GM18502 (cell line): ENCODE measurements at regions not wholly inside any gene's neighbourhood (a gene's known extent, or its start where the extent isn't known, plus 50 kb on each side); places are given as distances from the start of the nearest gene placed in this dataset.
"Not testable (repeated sequence)": the region's sequence is repeated elsewhere in the genome, so short reads cannot be mapped to it uniquely, and the experiment has no call there.

ENCODE experiments used
- ATAC-seq: cut with Tn5 transposase; IDR thresholded peaks from one replicate; pipeline ENCODE4 v1.9.1; 2021; ENCODE audit warnings: mild to moderate bottlenecking; ENCODE audit not compliant: unreplicated experiment, poor library complexity

DNA sequence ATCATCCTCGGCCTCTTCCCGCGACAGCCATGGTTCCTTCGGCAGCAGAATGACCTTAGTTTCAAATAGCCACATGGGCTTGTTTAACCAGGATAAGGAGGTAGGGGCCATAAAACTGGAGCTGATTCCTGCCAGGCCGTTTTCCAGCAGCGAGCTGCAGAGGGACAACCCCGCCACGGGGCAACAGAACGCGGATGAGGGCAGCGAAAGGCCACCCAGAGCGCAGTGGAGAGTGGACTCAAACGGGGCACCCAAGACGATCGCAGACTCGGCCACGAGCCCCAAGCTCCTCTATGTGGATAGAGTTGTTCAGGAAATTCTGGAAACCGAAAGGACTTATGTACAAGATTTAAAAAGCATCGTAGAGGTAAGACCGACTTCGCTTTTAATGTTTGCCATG, 131.8 kb upstream of the MTHFD1L start:
- ATAC-seq: no peak

DNA sequence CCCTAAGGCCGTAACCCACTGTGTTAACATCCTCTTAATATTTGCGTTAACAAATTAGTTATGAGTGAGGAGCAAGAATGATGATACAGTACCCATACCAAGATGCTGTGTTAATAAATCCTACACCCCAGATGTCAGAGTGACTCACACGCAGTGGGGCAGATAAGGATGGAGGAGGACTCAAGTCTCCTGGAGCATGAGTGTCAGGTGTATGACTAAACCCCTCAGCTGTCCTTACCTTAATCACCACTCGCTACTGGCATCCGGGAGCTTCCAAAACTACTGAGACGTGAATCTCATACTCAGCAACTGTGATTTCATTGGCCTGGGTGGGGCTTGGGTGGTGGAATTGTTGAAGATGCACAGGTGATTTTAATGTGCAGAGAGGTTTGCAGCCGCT, 131.3 kb upstream of the MTHFD1L start:
- ATAC-seq: no peak

DNA sequence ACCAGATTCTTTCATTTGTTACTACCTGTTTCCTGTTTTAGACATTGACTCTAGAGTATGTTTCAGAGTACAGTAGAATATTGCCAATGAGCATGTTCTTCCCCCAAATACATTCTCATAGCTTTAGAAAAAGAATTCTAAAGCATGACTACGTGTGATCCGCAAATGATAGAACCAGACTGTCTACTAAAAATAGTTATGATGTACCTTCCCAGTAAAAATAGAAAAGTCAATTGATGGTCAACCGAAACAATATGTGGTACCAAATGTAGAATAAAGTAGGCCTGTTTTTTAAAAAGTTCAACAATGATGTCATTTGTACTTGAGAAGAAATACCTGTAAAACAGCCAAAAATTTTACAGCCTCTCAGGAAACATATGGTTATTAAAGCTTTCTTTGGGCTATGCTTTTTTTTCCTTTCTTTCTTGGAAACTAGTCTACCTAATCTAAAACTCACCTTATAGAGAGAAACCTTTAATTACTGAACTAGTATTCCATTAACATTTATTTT, 130.1 kb upstream of the MTHFD1L start:
- no peak for ATAC-seq

DNA sequence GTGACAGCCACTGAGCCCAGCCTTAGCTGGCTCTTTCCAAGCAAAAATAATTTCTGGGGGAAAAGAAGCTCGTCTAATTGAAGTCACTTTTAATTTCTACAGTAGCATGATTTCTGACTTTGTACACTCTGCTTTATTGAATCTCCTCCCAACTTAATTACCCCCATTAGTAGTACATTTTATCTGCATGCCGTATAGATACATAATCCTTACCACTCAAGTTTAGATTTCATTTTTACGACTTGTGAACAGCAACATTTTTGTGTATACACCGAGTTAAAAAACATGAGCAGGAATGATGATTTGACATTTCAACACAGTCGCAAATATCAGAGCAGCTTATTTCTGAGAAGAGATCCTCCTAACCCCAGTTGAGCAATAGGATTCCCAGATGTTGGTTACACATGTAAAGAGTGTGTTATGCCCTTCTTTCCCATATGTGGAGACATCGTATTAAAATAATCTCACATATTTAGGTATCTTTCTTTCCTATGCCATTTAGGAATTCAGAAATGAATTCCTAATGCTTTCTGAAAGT, 127.3 kb upstream of the MTHFD1L start:
- no peak for ATAC-seq

DNA sequence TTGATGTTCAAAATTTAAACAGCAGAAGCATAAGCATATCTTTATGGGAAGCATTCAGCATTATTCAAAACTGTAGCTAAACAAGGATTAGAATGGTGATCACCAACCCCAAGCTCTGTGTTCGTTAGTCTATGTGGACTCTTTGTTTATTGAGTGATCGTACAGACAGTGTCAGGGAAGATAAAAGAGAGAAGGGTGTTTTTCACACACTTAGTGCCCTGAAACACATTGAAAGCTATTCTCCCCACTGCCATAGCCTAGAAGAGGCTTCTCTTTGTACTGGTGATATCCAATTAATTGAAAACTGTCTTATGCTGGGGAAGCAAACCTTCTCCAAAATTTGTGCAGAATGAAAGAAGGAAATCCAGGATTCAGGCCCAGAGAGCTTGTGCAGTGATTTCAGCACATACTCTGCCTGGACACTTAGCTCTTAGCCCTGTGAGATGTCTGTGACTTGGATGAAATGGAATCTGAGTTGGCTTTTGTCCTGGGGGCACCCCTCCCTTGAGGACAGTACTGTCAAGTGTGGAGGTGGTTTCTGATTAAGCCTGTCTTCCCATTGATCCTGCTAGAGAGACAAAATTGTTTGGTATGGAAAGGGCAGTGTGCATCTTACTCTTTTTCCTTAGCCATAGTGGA, 125.7 kb upstream of the MTHFD1L start:
- no peak for ATAC-seq

DNA sequence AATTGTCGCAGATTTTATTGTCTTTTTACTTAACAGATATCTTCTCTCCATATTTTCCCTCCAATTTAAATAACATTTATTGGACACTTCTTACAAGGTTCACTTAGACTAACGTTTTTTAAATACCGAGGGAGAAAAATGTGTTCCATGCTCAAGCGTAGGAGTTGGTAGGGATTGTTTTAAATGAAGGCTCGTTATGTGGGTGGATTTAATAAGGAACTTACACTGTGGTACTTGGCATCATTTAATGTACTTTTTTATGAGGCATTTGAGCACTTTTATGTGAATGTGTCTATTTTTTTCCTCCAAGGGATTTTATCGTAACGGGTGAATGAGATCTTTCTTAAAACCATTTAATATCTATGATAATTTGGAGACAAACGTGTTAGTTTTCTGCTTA, 125.0 kb upstream of the MTHFD1L start:
- no peak for ATAC-seq

DNA sequence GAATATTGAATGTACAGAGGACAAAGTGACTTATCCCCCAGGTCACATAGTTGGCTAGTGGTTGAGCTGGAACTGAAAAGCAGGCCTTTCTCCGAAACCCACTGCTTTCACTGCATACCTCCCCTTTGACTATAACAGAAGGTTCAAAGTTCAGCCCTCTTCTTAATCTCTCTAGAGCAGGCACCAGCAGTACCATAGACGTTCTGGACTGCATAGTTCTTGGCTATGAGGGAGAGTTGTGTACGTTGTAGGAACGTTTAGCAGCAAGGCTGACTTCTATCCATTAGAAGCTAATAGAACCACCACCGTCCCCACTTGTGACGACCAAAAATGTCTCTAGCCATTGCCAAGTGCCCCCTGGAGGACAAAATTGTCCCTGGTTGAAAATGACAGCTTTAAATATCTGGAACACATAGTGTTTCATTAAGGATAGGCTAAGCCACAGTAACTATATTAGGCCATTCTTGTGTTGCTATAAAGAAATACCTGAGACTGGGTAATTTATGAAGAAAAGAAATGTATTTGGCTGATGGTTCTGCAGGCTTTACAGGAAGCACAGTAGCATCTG, 123.8 kb upstream of the MTHFD1L start:
- no peak for ATAC-seq

DNA sequence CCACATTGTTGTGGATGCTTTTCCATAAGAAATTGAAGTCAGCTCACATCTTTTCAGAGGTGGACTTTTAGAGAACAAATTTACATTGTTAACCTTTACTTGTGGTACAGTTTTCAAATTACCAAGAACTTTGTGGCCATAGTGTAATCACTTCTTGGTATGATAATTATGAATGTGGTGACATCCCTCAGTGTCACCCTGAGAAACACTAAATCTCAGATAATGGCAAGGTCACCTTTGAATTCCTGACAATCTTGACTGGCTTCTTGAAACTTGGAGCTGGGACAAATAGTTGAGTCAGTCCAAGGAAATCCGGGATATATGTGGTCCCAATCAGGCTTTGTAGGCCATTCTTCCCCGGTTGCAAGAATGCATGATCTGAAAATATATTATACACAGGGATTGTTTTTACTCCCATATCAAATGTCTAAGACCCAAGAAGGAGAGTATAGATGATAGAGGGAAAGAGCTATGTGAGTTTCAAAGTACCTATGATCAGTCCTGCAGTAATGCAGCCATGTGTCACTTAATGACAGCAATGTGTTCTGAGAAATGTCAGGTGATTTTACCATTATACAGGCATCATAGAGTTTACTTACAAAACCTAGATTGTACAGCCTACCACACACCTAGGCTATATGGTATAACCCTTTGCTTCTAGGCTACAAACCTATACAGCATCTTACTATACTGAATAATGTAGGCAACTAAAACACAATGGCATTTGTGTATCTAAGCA, 120.8 kb upstream of the MTHFD1L start:
- ATAC-seq: no peak

DNA sequence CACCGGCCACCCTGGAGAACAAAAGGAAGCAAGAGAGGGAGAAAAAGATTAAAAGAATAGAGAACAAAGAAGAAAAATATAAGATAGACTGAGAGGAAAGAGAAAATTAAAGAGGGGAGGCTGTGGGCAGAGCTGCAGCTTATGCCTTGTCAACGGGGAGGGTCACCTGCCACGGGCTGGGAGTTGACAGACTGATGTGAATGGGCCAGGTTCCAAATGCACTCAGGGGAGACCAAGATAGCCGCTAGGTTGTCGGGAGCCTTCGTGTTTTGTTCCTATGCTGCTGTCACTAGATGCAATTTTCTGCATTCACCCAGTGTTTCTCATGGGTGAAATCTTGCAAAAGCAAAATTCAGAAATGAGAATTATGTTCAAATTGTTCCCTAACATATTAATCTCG, 119.6 kb upstream of the MTHFD1L start:
- no peak for ATAC-seq

DNA sequence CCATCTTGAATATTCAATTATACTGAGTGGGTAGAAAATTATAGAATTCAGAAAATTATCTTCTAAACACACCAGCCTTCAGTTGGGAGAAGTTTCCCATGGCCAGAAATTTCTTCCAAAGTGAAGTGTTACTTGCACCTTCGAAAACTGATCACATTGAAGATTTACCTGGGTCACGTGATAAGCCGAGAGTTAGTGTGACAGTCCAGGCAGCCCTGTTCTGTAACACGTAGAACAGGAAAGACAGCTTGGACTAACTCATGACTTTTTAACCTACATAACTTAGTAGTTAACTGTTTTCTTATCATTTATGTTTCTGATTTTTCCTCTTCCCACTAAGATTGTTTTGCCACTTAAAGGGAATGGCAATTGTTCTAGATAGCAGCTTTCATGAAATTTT, 118.3 kb upstream of the MTHFD1L start:
- no peak for ATAC-seq

DNA sequence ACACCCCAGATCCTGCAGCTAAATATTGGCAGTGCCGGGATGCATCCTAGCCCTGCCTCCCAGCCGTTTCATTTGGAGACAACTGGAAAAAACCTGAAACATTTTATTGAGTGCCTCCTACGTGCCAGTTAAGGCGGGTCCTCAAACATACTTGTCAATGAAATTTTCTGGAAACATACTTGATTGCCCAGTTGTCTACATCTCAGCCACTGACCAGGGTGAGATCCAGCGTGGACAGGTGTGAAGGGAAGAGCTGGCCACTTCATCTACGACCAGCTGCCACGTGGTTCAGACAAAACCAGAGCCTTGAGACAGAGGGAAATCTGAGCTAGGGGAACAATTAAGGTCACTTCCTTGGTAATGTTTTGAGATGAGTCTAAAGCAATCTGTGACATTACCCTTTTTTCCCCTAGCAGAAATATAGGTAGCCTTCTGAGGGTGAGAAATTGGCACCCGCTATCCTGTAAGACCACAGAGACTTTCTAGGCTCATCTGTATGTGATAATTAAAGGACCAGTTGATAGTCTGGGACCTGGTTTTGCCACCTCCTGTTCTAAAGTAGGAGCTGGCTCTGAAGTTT, 116.3 kb upstream of the MTHFD1L start:
- no peak for ATAC-seq

DNA sequence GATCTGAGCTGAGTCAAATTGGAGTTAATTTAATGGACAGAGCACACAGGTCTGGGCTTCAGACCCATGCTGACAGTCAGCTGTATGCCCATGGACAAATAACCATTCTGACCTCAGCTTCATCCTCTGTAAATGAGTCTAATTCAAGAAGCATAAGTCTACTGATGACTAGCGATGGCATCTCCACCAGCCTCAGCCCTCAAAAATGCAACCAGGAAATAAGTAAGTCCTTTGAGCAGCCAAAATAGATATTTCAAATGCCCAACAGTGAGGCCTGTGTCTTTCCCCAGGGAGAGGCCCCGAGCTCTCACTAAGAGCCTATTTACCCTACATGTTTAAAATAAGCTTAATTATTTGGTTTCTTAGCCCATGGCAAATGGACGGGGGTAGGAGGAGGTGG, 114.2 kb upstream of the MTHFD1L start:
- ATAC-seq: no peak

DNA sequence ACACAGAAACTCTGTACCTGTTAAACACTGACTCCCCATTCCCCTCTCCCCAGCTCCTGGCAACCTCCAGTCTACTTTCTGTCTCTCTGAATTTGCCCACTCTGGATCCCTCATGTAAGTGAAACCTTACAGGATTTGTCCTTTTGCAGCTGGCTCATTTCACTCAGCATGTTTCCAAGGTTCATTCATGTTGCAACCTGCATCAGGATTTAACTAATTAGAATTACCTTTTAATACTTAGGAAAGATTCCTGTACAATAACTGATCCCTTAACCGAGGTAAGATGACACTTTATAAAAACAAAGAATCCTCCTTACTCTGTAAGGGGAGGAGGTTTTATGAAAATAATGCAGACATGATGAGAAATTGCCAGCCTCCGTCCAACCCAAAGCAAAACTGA, 113.1 kb upstream of the MTHFD1L start:
- ATAC-seq: no peak

DNA sequence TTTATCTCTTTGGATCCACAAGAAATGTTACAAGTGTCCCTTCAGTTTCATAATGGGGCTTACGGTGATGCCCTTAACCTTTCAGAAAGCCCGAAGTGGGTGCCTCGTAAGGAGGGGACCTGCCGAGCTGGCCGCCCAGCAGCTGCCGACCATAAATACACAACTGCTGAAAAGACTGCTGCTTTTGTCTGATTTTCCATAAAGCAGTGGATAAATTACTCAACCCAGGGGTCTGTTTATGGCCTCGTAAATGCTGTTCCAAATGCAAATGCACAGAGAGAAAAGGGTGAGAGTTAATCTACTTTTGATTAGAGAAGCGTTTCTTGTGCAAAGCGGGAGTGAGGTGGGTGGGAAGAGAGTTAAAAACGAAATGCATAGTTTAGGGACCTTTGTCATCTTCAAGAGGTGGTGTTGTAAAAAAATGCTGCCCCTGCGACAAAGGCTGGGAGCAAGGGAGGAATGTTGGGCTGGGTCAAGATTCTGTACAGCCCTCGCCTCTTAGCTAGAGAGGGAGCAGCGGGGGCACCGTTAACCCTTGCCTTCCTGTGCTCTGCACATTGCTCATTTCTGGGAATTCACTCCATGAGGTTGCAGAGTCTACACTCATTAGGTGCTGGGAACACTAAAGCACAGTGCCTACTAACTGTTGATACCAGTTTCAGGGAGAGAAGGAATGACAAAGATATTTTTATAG, 112.0 kb upstream of the MTHFD1L start:
- no peak for ATAC-seq

DNA sequence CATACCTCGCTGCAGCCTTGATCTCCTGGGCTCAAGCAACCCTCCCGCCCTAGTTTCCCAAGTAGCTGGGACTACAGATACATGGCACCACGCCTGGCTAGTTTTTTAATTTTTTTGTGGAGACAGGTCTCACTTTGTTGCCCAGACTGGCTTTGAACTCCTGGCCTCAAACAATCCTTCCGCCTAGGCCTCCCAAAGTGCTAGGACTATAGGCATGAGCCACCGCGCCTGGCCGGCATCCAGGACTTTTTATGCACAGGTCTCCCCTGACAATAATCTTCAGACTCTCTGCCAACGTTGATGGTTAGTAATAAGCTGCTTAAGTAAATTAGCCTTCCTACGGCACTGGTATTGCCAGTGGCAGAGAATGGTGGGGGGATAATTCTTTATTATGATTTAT, 110.5 kb upstream of the MTHFD1L start:
- no peak for ATAC-seq

DNA sequence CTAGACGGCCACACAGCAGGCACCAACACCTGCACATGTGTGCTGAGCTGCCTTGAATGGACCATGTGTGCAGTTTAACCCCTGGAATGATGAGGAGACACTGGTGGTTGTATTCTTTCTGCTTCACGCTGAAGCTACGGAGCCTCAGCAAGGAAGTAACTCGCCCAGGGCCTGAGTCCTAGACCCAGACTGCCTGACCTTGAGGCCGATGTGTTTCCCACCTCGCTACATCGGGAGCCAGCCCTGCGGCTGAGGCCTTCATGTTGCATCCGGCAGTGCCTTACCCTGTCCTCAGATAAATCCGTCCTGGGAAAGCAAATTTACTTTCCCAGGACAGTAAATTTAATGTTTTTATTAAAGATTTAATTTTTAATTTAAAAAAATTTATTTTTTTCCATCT, 110.0 kb upstream of the MTHFD1L start:
- no peak for ATAC-seq

DNA sequence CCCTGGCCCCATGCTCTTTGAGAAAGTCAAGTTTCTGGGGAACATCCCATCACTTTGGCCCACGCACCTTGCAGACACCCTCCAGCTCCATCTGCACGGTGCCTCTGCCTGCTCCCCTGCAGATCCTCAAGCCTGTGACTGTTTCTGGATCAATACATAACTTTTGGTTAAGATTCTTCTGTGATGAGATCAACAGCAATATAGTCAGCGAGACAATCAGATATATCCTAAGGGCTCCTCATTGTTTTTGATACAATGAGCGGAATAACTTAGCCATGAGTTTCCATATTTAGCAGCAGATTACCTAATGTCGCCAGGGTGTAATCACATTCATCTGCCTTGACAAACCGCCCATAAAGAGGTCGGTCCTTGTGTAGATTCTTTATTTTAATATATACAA, 109.3 kb upstream of the MTHFD1L start:
- ATAC-seq: no peak

DNA sequence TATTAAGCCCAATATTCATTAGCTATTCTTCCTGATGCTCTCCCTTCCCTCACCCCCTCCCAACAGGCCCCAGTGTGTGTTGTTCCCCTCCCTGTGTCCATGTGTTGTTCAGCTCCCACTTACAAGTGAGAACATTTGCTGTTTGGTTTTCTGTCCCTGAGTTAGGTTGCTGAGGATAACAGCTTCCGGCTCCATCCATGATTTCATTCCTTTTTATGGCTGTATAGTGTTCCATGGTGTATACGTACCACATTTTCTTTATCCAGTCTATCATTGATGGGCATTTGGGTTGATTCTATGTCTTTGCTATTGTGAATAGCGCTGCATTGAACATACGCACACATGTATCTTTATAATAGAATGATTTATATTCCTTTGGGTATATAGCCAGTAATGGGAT, 107.7 kb upstream of the MTHFD1L start:
- not testable (repeated sequence) for ATAC-seq

DNA sequence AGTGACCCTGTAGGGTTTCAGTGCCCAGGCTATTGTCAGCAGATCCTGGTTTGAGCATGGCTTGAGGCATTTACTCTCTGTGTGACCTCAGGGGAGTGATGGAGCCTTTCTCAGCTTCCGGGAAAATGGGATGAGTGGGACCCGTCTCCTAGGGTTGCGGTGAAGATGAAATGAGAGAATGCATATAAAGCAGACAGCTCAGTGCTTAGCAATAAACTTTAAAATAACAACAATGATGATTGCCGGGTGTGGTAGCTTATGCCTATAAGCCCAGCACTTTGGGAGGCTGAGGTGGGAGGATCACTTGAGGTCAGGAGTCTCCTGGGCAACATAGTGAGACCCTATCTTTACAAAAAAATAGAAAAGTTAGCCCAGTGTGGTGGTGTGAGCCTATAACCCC, 106.0 kb upstream of the MTHFD1L start:
- no peak for ATAC-seq

DNA sequence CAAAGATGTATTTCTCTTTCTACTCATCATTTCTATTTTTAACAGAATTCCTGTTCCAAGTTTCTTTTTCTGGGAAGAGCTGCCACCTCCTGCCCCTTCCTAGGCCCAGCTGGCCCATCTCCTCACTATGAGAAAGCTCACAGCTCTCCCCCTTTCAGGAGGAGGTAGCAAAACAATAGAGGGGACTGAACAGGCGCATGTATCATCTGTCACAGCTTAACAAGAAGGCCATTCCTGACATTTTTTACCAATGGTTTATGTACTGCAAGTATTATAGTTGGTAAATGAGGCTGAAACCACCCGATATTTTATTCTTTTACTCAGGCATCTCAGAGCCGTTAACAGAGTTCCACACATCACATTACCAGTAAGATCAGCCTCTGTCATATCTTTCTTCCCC, 103.7 kb upstream of the MTHFD1L start:
- ATAC-seq: no peak
